Transverse colon (tissue), 3 donors: ENCODE measurements at regions not wholly inside any gene's neighbourhood (a gene's known extent, or its start where the extent isn't known, plus 50 kb on each side); places are given as distances from the start of the nearest gene placed in this dataset.

Source experiments
- EP300 ChIP-seq: sonication (generic); formaldehyde crosslinking; IDR thresholded peaks from one replicate; pipeline ENCODE4 v1.6.1; 2017; ENCODE audit warnings: antibody characterized with exemption, low read depth
- POLR2A ChIP-seq: fragments of 450-650 bp; IDR thresholded peaks from one replicate; pipeline ENCODE4 v1.6.1; 2016; ENCODE audit warnings: antibody characterized with exemption, mild to moderate bottlenecking, moderate library complexity
- TF ChIP-seq, protein P1 (sequence below), 5 experiments: fragments of 200-600 bp in 3 of 5; fragments of 450-650 bp in 2 of 5; sonication (generic) in 3 of 5; IDR thresholded peaks; 1 replicate in 2 of 5; 2 replicates in 3 of 5; pipeline ENCODE4 v1.5.1; 2016 to 2017; ENCODE audit warnings: antibody characterized with exemption in 5 of 5, inconsistent platforms in 3 of 5, mild to moderate bottlenecking in 2 of 5, moderate library complexity in 1 of 5

DNA sequence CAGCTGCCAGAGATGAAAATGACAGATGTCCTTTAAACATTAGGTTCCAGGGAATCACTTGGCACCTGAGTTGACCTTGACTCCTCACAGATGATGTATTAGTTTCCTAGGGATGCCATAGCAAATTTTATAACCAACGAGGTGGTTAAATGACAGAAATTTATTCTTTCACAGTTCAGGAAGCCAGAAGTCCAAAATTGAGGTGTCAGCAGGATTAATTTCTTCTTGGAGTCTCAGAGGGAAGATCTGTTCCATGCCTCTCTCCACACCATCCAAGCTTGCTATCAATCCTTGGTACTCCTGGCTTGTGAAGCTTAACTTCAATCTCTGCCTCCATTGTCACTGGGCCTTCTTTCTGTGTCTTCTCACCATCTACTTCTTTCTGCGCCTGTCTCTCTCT is 249.7 kb upstream of the BTG1 start:
- TF ChIP-seq POLR2A, result no peak
- TF ChIP-seq, protein P1, sequence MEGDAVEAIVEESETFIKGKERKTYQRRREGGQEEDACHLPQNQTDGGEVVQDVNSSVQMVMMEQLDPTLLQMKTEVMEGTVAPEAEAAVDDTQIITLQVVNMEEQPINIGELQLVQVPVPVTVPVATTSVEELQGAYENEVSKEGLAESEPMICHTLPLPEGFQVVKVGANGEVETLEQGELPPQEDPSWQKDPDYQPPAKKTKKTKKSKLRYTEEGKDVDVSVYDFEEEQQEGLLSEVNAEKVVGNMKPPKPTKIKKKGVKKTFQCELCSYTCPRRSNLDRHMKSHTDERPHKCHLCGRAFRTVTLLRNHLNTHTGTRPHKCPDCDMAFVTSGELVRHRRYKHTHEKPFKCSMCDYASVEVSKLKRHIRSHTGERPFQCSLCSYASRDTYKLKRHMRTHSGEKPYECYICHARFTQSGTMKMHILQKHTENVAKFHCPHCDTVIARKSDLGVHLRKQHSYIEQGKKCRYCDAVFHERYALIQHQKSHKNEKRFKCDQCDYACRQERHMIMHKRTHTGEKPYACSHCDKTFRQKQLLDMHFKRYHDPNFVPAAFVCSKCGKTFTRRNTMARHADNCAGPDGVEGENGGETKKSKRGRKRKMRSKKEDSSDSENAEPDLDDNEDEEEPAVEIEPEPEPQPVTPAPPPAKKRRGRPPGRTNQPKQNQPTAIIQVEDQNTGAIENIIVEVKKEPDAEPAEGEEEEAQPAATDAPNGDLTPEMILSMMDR (IDR thresholded peaks at IDR 0.05), result no peak
- no peak for TF ChIP-seq EP300
